ENCODE measurements at regions not wholly inside any gene's neighbourhood (a gene's known extent, or its start where the extent isn't known, plus 50 kb on each side); places are given as distances from the start of the nearest gene placed in this dataset.

DNA sequence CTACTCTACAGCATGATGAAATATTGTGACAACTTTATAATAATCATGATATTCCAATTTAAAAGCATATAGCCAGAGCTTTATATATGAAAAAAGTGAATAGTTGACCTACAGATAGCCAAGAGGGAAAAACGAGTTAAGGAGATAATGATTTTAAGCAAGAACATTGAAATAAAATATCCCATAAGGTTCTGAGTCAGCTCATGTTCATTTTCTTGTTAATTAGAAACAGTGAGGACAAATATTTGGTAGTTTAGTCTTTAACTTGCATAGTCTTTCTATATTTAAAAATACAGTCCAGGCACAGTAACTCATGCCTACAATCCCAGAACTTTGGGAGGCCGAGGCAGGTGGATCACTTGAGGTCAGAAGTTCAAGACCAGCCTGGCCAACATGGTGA, 55.8 kb upstream of the CDH6 start:
- H3K27me3 ChIP-seq (ENCODE audit: control insufficient read depth in 3 of 3, insufficient read depth in 3 of 3, low read length in 3 of 3) = no peaks in the 10 kb centered on the region
- H3K9ac ChIP-seq (ENCODE audit: low read depth in 1 of 3, low read length in 3 of 3) = no peak overlapping the region
- H3K4me1 ChIP-seq (ENCODE audit: control insufficient read depth in 3 of 3, insufficient read depth in 3 of 3, low read length in 3 of 3) = no peaks in the 10 kb centered on the region
- H3K36me3 ChIP-seq (ENCODE audit: control insufficient read depth in 3 of 3, insufficient read depth in 3 of 3, low read length in 3 of 3) = no peaks in the 10 kb centered on the region
- H3K9me3 ChIP-seq (ENCODE audit: control insufficient read depth in 3 of 3, low read length in 3 of 3) = no peaks in the 10 kb centered on the region
- no peak overlapping the region for H3K27ac ChIP-seq (ENCODE audit: low read depth, low read length)
- H3K4me3 ChIP-seq (ENCODE audit: low read length in 3 of 3) = no peak overlapping the region

DNA sequence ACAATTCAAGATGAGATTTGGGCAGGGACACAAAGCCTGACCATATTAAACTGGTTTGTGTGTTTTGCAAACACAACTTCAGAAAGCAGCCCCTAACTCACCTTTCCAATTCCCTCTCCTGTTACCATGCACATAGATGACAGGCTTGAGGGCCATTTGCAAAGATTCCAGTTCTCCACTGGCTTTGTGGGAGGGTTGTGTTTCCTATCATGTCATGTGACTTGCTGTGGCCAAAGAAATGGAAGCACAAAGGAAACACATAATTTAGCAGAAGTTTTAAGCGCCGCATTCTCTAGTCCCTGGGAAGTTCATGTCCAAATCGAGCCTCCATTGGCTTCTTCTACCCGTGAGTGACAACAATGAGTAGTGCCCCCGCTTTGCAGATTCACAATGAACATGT, 57.9 kb upstream of the CDH6 start:
- Histone ChIP-seq H3K27ac (ENCODE audit: low read depth, low read length) (no peak overlapping the region), H3K9me3 (ENCODE audit: control insufficient read depth in 3 of 3, low read length in 3 of 3) (no peaks in the 10 kb centered on the region), H3K4me1 (ENCODE audit: control insufficient read depth in 3 of 3, insufficient read depth in 3 of 3, low read length in 3 of 3) (no peaks in the 10 kb centered on the region), H3K36me3 (ENCODE audit: control insufficient read depth in 3 of 3, insufficient read depth in 3 of 3, low read length in 3 of 3) (no peaks in the 10 kb centered on the region), H3K9ac (ENCODE audit: low read depth in 1 of 3, low read length in 3 of 3) (no peak overlapping the region), H3K4me3 (ENCODE audit: low read length in 3 of 3) (no peak overlapping the region), H3K27me3 (ENCODE audit: control insufficient read depth in 3 of 3, insufficient read depth in 3 of 3, low read length in 3 of 3) (no peaks in the 10 kb centered on the region)

DNA sequence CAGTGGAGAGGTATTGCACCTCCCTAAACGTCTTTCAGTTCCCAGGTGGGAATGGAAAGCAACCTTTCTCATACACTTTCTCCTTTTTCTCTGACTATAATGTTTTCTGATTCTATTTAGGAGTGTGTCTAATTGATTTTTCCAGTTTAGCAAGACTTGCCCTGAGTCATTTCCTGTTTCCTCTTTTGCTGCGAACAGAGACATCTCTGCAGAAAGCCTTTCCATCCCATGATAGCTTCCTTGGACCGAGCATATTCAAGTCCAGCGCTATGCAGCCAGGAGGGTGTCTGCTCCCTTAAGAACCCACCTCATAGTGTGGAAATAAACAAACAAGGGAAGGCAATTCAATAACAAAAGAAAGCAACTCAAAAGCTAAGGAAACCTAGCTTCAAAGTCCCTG, 60.0 kb upstream of the CDH6 start:
- Histone ChIP-seq H3K27me3 (ENCODE audit: control insufficient read depth in 3 of 3, insufficient read depth in 3 of 3, low read length in 3 of 3) (no peaks in the 10 kb centered on the region), H3K4me1 (ENCODE audit: control insufficient read depth in 3 of 3, insufficient read depth in 3 of 3, low read length in 3 of 3) (no peaks in the 10 kb centered on the region), H3K9me3 (ENCODE audit: control insufficient read depth in 3 of 3, low read length in 3 of 3) (no peaks in the 10 kb centered on the region), H3K36me3 (ENCODE audit: control insufficient read depth in 3 of 3, insufficient read depth in 3 of 3, low read length in 3 of 3) (no peaks in the 10 kb centered on the region), H3K4me3 (ENCODE audit: low read length in 3 of 3) (no peak overlapping the region), H3K27ac (ENCODE audit: low read depth, low read length) (no peak overlapping the region), H3K9ac (ENCODE audit: low read depth in 1 of 3, low read length in 3 of 3) (no peak overlapping the region)

DNA sequence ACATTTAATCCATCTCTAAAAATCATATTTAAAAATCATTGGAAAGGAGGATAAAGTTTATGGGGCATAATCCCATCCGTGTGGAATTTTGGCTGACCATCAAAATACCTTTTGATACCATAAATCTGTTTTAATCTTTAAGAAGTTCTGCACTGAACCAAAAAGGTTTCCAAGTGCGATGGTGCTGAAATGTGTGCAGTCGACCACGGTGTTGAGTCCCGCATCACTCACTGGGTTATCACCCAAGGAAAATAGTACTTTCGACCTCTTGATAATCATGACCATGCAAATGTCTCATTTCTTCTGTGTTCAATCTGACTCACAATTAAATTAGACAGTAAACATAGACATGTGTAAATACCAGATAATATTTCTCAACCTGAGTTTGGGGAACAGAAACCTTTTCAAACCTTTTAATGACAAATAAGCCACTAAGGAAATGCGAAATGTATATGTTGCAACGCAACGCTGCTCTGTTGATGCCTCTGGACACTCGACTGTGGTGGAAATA, 62.0 kb upstream of the CDH6 start:
- Histone ChIP-seq H3K27ac (ENCODE audit: low read depth, low read length) (no peak overlapping the region), H3K4me3 (ENCODE audit: low read length in 3 of 3) (no peak overlapping the region), H3K27me3 (ENCODE audit: control insufficient read depth in 3 of 3, insufficient read depth in 3 of 3, low read length in 3 of 3) (no peaks in the 10 kb centered on the region), H3K36me3 (ENCODE audit: control insufficient read depth in 3 of 3, insufficient read depth in 3 of 3, low read length in 3 of 3) (no peaks in the 10 kb centered on the region), H3K9ac (ENCODE audit: low read depth in 1 of 3, low read length in 3 of 3) (no peak overlapping the region), H3K9me3 (ENCODE audit: control insufficient read depth in 3 of 3, low read length in 3 of 3) (no peaks in the 10 kb centered on the region), H3K4me1 (ENCODE audit: control insufficient read depth in 3 of 3, insufficient read depth in 3 of 3, low read length in 3 of 3) (no peaks in the 10 kb centered on the region)

DNA sequence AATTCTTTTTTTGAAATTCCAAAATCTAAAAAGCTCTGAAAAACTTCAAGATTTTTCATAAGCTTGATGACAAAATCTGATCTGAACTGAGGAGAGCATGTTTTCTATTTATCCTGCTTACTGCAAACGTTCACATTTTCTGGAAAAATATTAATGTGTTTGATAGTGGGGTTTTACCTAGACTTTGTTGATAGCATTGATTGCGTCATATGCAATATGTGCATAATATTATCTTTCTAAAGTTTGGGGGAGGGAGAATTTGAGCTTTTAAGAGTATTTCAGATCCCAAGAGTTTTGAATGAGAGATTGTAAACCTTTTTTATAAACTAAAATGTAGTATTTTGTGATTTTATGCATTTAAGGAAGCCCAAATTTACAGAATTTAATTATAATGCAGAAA, 62.8 kb upstream of the CDH6 start:
- H3K27ac ChIP-seq (ENCODE audit: low read depth, low read length) = no peak overlapping the region
- no peaks in the 10 kb centered on the region for H3K36me3 ChIP-seq (ENCODE audit: control insufficient read depth in 3 of 3, insufficient read depth in 3 of 3, low read length in 3 of 3)
- no peaks in the 10 kb centered on the region for H3K9me3 ChIP-seq (ENCODE audit: control insufficient read depth in 3 of 3, low read length in 3 of 3)
- no peaks in the 10 kb centered on the region for H3K4me1 ChIP-seq (ENCODE audit: control insufficient read depth in 3 of 3, insufficient read depth in 3 of 3, low read length in 3 of 3)
- no peaks in the 10 kb centered on the region for H3K27me3 ChIP-seq (ENCODE audit: control insufficient read depth in 3 of 3, insufficient read depth in 3 of 3, low read length in 3 of 3)
- no peak overlapping the region for H3K9ac ChIP-seq (ENCODE audit: low read depth in 1 of 3, low read length in 3 of 3)
- H3K4me3 ChIP-seq (ENCODE audit: low read length in 3 of 3) = no peak overlapping the region

DNA sequence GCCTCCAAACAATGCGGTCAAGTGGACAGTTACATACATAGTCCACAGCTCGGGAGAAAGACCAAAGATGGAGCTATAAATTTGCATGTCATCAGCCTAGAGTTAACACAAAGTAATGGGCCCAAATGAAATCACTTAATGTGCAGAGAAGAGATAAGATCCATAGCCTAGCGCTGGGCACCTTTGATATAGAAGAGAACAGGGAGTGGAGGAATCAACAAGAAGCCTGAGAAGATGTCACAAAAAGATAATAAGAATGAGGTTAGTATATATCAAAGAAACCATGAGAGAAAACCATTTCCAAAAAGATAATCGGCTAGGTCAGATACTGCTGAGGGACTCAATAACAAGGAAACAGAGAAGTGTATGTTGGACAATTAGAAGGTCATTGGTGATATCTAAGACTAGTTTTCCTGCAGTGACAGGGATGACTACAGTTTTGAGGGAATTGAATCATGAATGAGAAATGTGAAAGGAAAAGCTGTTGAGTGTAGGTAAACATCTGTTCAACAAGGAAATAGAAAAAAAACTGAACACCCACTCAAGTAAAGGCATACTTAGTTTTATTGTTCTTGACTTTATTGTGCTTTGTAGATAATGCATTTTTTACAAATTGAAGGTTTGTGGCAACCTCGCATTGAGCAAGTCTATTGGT, 68.7 kb upstream of the CDH6 start:
- H3K4me1 ChIP-seq (ENCODE audit: control insufficient read depth in 3 of 3, insufficient read depth in 3 of 3, low read length in 3 of 3) = no peaks in the 10 kb centered on the region
- no peak overlapping the region for H3K27ac ChIP-seq (ENCODE audit: low read depth, low read length)
- no peaks in the 10 kb centered on the region for H3K9me3 ChIP-seq (ENCODE audit: control insufficient read depth in 3 of 3, low read length in 3 of 3)
- no peaks in the 10 kb centered on the region for H3K36me3 ChIP-seq (ENCODE audit: control insufficient read depth in 3 of 3, insufficient read depth in 3 of 3, low read length in 3 of 3)
- no peaks in the 10 kb centered on the region for H3K27me3 ChIP-seq (ENCODE audit: control insufficient read depth in 3 of 3, insufficient read depth in 3 of 3, low read length in 3 of 3)
- no peak overlapping the region for H3K4me3 ChIP-seq (ENCODE audit: low read length in 3 of 3)
- H3K9ac ChIP-seq (ENCODE audit: low read depth in 1 of 3, low read length in 3 of 3) = no peak overlapping the region

DNA sequence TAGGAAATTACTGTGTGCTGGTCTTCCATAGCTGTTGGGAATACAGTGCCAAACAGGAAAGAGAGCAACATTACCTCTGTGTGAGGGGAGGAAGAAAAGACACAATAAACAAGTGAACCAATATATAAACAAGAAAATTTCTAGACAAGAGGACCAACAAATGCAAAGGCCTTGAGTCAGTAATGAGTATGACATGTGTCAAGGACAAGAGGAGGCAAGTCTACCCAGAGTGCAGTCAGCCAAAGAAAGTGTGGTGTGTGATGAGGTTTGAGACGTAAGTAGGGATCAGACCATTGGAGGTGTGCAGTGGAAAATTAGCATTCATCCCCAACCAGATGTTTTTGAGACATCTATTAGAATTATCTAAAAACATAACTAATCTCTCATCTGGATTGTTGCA, 69.5 kb upstream of the CDH6 start:
- no peaks in the 10 kb centered on the region for H3K36me3 ChIP-seq (ENCODE audit: control insufficient read depth in 3 of 3, insufficient read depth in 3 of 3, low read length in 3 of 3)
- H3K4me1 ChIP-seq (ENCODE audit: control insufficient read depth in 3 of 3, insufficient read depth in 3 of 3, low read length in 3 of 3) = no peaks in the 10 kb centered on the region
- no peaks in the 10 kb centered on the region for H3K9me3 ChIP-seq (ENCODE audit: control insufficient read depth in 3 of 3, low read length in 3 of 3)
- H3K9ac ChIP-seq (ENCODE audit: low read depth in 1 of 3, low read length in 3 of 3) = no peak overlapping the region
- H3K27ac ChIP-seq (ENCODE audit: low read depth, low read length) = no peak overlapping the region
- no peak overlapping the region for H3K4me3 ChIP-seq (ENCODE audit: low read length in 3 of 3)
- no peaks in the 10 kb centered on the region for H3K27me3 ChIP-seq (ENCODE audit: control insufficient read depth in 3 of 3, insufficient read depth in 3 of 3, low read length in 3 of 3)

DNA sequence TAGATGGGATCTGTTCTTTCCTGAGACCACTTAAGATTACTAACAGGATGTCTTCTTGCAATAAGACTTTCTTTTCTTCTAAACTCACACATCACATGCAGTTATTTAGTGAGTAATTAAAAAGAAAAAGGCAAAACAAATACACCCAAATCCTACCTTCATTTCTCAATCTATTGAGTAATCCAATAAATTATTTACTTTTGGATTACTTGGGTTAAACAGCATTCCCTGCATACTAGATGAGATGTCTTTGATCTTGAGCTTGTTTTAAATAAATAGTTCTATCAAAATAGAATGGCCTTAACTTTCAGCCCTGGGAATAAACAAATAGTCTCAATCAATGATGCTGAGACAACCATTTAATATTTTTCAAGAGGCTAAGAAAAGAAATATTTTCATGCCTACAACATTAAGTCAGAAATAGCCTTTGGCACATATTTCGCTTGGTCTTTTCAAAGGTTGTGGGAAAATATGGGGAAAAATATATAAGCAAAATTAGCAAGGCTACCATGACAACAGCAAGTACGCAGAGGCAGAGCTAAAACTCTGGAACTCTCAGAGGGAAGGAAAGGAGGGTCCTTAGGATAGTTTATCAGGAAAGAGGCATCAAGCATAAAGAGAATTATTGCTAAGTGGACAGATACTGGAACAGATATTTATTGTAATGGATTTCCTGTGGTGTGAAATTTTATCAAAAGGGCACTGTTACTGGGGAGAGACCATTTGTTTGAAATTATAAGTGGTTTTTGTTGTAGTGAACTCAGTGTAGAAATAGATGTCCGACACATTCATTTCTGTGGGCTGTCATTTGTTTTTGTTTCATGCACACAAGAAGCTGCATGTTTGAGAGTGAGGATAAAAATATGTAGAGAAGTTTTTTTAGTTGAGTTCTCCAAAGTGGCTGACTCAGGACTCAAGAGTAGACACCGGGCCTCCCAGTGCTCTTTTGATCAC, 70.2 kb upstream of the CDH6 start:
- no peak overlapping the region for H3K4me3 ChIP-seq (ENCODE audit: low read length in 3 of 3)
- H3K4me1 ChIP-seq (ENCODE audit: control insufficient read depth in 3 of 3, insufficient read depth in 3 of 3, low read length in 3 of 3) = no peaks in the 10 kb centered on the region
- H3K9ac ChIP-seq (ENCODE audit: low read depth in 1 of 3, low read length in 3 of 3) = no peak overlapping the region

DNA sequence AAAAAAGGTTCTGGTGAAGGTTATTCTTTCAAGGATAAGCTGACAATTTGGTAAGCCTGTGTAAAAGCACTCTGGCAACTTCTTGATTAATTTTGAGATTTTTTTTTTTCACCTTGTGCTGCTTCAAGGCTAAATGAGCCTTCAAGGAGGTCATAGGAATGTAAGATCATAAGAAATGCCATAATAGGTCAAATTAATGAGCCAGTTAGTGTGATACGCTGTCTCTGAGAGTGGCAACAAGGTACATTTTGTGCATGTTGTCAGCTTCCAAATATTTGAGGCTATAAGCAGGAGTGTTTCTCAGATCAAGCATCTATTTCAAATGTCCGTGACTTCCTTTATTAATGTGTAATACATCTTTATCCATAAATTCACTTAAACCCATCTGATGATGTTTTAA, 72.3 kb upstream of the CDH6 start:
- no peak overlapping the region for H3K27ac ChIP-seq (ENCODE audit: low read depth, low read length)
- no peak overlapping the region for H3K9ac ChIP-seq (ENCODE audit: low read depth in 1 of 3, low read length in 3 of 3)
- no peak overlapping the region for H3K4me3 ChIP-seq (ENCODE audit: low read length in 3 of 3)
- no peaks in the 10 kb centered on the region for H3K9me3 ChIP-seq (ENCODE audit: control insufficient read depth in 3 of 3, low read length in 3 of 3)
- H3K4me1 ChIP-seq (ENCODE audit: control insufficient read depth in 3 of 3, insufficient read depth in 3 of 3, low read length in 3 of 3) = no peaks in the 10 kb centered on the region
- H3K36me3 ChIP-seq (ENCODE audit: control insufficient read depth in 3 of 3, insufficient read depth in 3 of 3, low read length in 3 of 3) = no peaks in the 10 kb centered on the region
- no peaks in the 10 kb centered on the region for H3K27me3 ChIP-seq (ENCODE audit: control insufficient read depth in 3 of 3, insufficient read depth in 3 of 3, low read length in 3 of 3)

More for the DNA sequence above, 70.2 kb upstream of the CDH6 start:
- no peak overlapping the region for H3K27ac ChIP-seq (ENCODE audit: low read depth, low read length)
- no peaks in the 10 kb centered on the region for H3K36me3 ChIP-seq (ENCODE audit: control insufficient read depth in 3 of 3, insufficient read depth in 3 of 3, low read length in 3 of 3)
- no peaks in the 10 kb centered on the region for H3K9me3 ChIP-seq (ENCODE audit: control insufficient read depth in 3 of 3, low read length in 3 of 3)
- no peaks in the 10 kb centered on the region for H3K27me3 ChIP-seq (ENCODE audit: control insufficient read depth in 3 of 3, insufficient read depth in 3 of 3, low read length in 3 of 3)

DNA sequence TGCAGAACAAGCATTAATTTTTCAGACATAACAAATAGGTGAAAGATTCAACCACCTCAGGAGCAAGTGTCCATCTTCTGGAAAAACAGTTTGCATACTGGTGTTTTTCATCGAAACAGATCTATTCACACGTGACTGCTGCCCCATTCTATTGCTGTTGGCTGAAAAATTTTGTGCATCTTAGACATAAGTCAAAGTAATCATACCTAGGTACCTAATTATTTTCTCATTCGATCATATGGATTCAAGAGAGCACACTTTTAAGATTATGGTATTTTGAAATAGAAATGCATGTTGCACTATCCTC, 72.9 kb upstream of the CDH6 start:
- Histone ChIP-seq H3K9me3 (ENCODE audit: control insufficient read depth in 3 of 3, low read length in 3 of 3) (no peaks in the 10 kb centered on the region), H3K4me3 (ENCODE audit: low read length in 3 of 3) (no peak overlapping the region), H3K36me3 (ENCODE audit: control insufficient read depth in 3 of 3, insufficient read depth in 3 of 3, low read length in 3 of 3) (no peaks in the 10 kb centered on the region), H3K4me1 (ENCODE audit: control insufficient read depth in 3 of 3, insufficient read depth in 3 of 3, low read length in 3 of 3) (no peaks in the 10 kb centered on the region), H3K9ac (ENCODE audit: low read depth in 1 of 3, low read length in 3 of 3) (no peak overlapping the region), H3K27ac (ENCODE audit: low read depth, low read length) (no peak overlapping the region), H3K27me3 (ENCODE audit: control insufficient read depth in 3 of 3, insufficient read depth in 3 of 3, low read length in 3 of 3) (no peaks in the 10 kb centered on the region)

Measured in skeletal muscle tissue (tissue), 3 donors.